ENCODE measurements at regions not wholly inside any gene's neighbourhood (a gene's known extent, or its start where the extent isn't known, plus 50 kb on each side); places are given as distances from the start of the nearest gene placed in this dataset.
A peak's percentile ranks its signal among the peaks of the same experiment; 100 is the strongest.

GRCh38 chr10:104505521-104506042 is 135.5 kb upstream of the SORCS3 start:
- DNase-seq, result no peak

- DNase-seq, result no peak
Observed at GRCh38 chr10:104509981-104510380, 131.1 kb upstream of the SORCS3 start.

- no peak for DNase-seq
Observed at GRCh38 chr10:104510644-104511043, 130.4 kb upstream of the SORCS3 start.

GRCh38 chr10:104512800-104513199 is 128.3 kb upstream of the SORCS3 start:
- DNase-seq, result no peak

- no peak for DNase-seq
Observed at GRCh38 chr10:104515678-104516199, 125.4 kb upstream of the SORCS3 start.

GRCh38 chr10:104516986-104517385 is 124.1 kb upstream of the SORCS3 start:
- DNase-seq, result no peak

GRCh38 chr10:104517946-104518345 is 123.1 kb upstream of the SORCS3 start:
- DNase-seq, result no peak

- no peak for DNase-seq
Observed at GRCh38 chr10:104518891-104519290, 122.2 kb upstream of the SORCS3 start.

GRCh38 chr10:104520653-104521052 is 120.4 kb upstream of the SORCS3 start:
- no peak for DNase-seq

GRCh38 chr10:104521901-104522694 is 119.0 kb upstream of the SORCS3 start:
- no peak for DNase-seq

GRCh38 chr10:104526188-104526587 is 114.9 kb upstream of the SORCS3 start:
- DNase-seq, result no peak

- DNase-seq, result peak; percentile 16
Observed at GRCh38 chr10:104527013-104527412, 114.1 kb upstream of the SORCS3 start.

- no peak for DNase-seq
Observed at GRCh38 chr10:104540181-104540580, 100.9 kb upstream of the SORCS3 start.

GRCh38 chr10:104541820-104542219 is 99.3 kb upstream of the SORCS3 start:
- DNase-seq, result no peak

GRCh38 chr10:104546336-104546735 is 94.8 kb upstream of the SORCS3 start:
- no peak for DNase-seq

GRCh38 chr10:104546756-104547155 is 94.3 kb upstream of the SORCS3 start:
- no peak for DNase-seq

- DNase-seq, result no peak
Observed at GRCh38 chr10:104548090-104548489, 93.0 kb upstream of the SORCS3 start.

GRCh38 chr10:104556831-104557230 is 84.3 kb upstream of the SORCS3 start:
- DNase-seq, result no peak

- DNase-seq, result no peak
Observed at GRCh38 chr10:104557966-104558365, 83.1 kb upstream of the SORCS3 start.

- DNase-seq, result no peak
Observed at GRCh38 chr10:104559935-104560334, 81.2 kb upstream of the SORCS3 start.

GRCh38 chr10:104563051-104563450 is 78.0 kb upstream of the SORCS3 start:
- DNase-seq, result no peak

- DNase-seq, result no peak
Observed at GRCh38 chr10:104563548-104563947, 77.5 kb upstream of the SORCS3 start.

GRCh38 chr10:104574427-104574826 is 66.7 kb upstream of the SORCS3 start:
- DNase-seq, result no peak

GRCh38 chr10:104574838-104575237 is 66.3 kb upstream of the SORCS3 start:
- no peak for DNase-seq

GRCh38 chr10:104576611-104577010 is 64.5 kb upstream of the SORCS3 start:
- no peak for DNase-seq
